Activated CD4-positive, alpha-beta T cell treated with anti-CD3 and anti-CD28 coated beads, Interleukin-2, amount 50 U/mL, for 4 hours (primary cell): ENCODE measurements at regions not wholly inside any gene's neighbourhood (a gene's known extent, or its start where the extent isn't known, plus 50 kb on each side); places are given as distances from the start of the nearest gene placed in this dataset.

Experiments used
- DNase-seq, 2 experiments: peaks; one replicate each; pipeline ENCODE4 v3.0.0-alpha.2; 2020

DNA sequence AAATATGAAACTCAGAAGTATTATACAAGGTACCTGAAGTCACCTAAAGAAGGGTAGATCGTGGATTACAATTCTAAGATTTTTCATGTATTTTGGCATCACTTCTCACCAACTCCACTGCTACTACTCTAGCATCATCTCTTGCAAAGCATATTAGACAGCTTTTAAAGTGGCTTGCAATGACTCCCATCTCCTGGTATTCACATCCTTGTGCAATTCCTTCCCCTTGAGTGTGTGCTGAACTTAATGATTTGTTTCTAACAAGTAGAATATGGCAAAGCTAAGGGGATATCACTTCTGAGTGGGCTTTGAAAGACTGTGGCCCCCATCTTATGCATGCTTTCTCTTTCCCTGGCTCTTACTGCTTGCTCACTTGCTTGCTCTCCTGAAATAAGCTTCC, 280.2 kb downstream of the SNX13 start:
- DNase-seq, result no peak

DNA sequence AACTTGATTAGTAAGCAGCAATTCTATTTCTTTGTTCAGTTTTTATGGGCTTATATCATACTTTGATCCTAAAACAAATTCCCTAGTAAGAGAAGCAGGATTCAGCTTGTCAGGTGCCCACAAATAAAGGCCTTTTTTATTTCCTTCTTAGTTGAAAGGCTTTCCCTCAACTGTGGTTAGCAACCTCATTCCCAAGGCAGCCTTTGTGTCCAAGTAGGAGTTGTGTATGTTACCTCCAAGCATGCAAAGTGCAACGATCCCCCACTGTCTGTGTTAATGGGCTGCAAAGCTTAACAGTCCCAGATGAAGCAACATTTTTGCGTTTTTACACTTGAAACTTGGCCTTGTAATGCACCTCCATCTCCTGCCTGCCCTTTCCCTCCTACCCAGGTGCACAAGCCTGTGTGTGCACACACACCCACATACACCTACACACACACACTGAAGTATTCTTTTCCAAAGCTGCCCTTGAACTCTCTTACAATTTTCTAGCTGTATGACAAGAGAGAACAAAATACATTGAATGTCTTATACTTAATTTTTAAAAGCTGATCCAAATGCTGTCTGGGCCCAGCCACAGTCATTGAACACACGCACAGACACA, 278.2 kb downstream of the SNX13 start:
- DNase-seq, result no peak

DNA sequence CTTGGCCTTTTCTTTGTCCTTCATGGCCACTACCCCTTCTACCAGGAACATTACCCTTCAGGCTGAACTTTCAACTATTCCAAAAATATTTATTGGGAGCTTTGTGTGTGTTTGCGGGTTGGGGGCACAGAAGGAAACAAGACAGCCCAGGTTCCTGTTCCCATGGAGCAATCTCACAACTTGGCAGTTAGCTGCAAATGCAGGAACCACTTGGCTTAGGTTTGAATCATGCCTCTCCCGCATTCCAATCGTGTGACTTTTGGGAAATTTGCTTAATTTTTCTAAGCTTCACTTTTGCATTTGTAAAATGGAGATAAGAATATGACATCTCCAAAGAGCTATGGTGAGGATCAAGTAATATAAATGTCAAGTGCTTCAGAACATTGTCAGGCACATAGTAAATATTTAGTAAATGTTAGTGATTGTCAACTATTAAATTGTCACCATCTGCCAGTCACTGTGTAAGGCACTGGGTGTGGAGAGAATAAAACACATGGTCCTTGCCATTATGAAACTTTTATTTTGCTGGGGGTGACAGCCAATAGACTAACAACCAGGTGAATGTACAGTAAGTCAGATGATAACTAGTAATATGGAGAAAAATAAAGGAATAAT, 277.1 kb downstream of the SNX13 start:
- no peak for DNase-seq

DNA sequence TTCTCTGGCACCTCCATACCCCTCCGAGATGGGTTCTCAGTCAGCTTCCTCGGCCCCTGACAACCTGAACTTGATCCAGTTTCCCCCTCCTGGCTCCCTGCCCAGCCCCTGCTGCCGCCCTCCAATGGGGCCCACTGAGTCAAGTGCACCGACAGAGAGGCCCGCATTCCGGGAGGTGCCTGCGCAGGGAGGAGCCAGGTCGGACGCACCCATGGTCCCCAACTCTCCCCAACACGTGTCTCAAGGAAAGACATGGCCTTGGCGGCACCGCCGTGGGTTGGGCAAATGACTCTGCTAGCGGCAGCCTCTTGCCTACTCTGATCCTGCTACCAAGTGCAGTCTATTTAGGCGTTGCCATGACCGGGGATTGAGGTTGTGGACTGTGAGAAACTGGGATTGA, 275.3 kb downstream of the SNX13 start:
- DNase-seq, result no peak

DNA sequence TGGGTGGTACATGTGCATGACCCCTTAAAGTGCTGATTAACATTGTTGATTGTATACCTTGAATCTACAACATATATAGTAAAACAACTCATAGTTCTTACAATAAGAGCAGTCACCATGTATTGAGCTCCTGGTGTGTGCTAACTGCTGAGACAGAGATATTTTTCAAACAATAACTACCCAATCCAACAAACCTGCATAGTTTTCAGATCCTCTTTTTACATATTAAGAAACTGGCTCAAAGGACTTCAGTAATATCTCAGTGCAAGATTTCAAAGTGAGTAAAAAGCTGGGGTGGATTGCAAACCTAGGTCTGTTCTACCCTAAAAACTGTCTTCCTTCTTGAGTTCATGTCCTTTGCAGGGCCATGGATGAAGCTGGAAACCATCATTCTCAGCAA, 272.2 kb downstream of the SNX13 start:
- no peak for DNase-seq

DNA sequence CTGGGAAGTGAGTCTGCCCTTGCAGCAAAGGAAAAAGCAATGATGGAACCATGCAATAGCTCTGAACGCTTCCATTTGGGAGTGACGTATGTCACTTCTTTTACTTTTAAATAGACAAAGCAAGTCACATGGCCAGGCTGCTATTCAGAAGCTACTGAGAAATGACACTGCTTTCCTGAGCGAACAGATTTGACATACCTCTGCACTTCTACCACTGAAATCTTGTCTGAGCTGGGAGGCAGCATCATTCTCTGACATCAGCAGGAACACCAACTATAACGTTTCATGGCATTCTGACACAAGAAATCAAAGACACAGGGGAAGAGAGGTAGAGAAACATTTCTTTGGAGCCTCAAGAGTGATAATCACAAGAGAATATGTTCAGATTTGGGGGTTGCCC, 271.1 kb downstream of the SNX13 start:
- no peak for DNase-seq

DNA sequence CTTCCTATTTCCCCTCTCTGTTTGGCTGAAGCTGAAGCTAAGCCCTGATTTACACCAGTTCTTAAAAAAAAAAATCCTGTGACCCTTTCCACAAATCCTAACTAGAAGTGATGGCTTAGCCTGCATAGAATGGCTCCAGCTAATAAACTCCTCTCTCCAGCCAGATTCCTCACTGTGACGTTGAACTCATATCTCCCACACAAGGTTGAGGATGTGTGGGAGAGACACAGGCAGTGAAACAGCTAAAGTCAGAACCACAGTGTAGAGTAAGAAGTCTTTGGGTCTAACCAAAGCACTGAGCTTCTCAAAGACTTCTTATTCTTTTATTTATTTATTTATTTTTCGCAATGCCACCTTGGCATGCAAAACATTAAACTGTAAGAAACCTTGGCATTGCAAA, 268.3 kb downstream of the SNX13 start:
- DNase-seq, result no peak

DNA sequence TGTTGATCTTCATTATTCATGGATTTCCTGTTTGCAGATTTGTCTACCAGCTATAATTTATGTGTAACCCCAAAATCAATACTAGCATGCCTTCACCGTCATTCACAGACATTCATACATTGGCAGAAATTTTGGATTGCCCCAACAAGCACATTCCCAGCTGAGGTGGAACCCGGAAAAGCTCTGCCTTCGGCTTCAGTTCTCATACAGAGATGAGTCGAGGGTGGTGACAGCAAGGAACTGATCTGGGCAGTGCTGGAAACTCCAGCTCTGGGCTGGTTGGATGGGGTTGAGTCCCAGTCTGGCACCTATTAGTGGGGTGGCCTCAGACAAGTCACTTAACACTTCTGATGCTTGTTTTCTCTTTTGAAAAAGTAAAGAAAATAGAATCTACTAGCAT, 267.5 kb downstream of the SNX13 start:
- DNase-seq, result no peak

DNA sequence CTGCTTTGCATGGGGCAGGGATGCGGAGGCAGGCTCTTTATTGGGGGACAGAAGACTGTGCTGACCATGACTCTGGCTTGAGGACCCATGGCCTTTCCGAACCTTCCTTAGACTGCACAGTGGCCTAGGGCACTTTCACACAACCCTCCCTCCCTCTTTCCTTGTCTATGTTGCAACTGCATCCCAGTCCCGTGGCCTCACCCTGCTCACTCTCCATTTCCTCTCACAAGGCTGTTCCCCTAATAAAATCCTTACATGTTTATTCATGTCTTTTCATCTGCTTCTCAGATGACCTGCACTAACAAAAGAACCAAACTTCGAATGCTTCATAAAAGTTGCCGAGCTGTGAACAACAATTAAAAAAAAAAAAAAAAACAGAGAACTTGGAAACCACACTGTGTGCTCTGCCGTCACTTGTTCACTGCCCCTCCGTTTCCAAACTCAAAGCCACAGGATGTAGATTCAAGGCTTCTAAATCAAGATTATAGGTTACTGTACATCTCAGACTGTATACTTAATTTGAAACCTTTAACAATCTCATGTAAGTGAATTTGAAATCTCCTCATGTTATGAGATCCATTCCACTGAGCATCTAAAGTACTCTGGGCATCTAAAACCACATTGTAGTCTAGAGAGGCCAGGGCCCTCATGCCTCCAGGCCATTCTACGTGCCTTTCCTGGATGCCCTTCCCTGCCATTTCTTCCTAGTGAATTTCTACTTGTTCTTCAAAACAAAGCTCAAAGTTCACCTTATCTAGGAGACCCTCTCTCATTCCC, 265.9 kb downstream of the SNX13 start:
- no peak for DNase-seq

DNA sequence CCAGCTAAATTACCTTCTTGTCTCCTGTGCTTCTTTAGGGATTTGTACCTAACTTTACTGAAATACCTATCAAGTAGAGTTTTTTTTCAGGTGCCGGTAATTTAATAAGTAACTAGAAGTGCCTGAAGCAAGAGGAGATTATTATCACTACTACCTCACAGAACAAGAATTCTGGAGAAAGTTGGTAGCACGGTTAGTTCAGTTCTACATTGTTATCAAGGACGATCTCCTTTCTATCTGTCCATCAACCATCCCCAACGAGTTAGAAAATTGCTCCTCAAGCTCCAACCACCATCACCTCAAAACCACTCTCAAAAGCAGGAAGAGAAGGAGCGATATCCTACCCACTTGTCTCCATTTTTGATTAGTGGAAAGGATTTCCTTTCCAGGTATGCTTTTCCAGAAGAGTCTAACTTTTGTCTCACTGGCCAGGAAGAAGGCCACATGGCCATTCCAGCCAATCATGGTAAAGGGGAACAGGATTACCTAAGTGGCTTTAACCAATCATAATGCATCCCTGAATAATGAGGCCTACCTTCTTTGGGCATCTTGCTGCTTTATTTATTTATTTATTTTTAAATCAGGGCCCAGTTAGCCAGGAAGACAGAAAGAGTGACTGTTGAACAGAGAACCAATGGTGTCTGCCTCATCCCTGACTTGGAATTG, 265.2 kb downstream of the SNX13 start:
- DNase-seq, result no peak

DNA sequence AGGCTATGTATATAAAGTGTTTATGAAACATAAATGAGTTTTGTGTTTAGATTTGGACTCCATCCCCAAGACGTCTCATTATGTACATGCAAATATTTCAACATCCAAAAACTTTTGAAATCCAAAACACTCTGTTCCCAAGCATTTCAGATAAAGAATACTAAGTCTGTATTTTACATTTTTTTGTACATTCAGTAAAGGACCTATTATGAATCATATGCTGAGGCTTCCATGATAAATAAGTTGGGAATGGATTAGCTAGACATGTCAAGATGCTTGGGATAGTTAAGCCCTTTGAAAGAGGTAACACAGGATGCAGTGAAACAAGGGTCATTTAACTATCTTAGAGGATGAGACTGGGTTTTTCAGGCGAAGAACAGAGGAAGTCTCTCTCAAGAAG, 262.9 kb downstream of the SNX13 start:
- no peak for DNase-seq

DNA sequence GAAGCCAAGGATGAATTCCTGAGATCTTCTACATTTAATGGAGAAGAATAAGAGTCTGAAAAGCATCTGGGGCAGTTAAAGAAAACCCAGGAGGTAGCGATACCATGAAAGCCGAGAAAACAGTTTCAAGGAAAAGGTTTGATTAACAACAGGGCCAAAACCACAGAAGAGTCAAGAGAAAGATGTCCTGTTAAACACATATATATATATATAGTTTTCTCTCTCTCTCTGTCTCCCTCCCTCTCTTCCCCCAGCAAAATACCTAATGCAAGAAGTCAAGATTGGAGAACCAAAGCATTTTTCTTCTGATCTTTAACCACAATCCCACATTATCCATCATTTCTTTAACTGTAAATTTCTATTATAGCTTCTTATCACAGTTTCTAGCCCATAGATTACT, 261.4 kb downstream of the SNX13 start:
- no peak for DNase-seq

DNA sequence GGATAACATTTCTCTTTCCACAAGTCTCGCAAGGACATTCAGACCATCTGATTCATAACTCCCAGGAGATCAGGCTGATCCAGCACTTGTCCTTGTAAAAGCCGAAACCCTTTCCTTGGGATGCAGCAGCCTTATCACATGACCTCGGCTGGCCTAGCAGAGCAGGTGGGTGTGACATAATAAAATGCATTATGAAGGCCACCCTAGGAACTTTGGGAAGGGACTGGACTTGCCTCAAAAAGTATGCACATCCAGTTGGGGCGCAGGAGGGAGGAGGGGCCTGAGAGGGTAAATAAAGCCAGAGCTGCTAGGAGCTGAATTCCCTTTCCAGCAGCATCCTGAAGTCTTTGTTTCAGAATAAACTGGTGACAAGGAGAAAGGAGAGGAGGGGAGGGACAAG, 260.8 kb downstream of the SNX13 start:
- no peak for DNase-seq

DNA sequence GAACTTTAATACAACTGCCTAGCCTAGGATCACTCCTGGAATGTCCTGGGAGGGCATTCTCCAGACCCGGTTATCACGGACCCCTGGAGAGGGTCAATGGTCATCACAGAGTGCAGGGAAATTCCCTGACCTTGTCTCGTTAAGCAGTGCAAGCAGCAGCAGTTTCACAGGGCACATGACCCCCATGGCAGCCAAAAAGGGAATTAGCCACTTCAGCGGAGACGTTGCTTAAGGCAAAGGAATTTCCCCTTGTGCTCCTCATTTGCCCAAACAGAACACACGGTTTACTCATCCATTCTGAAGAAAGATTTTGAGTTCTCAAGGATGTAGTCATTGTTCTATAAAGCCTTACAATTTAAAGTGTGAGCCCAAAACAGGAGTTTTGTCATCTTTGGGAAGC, 260.3 kb downstream of the SNX13 start:
- DNase-seq, result no peak

DNA sequence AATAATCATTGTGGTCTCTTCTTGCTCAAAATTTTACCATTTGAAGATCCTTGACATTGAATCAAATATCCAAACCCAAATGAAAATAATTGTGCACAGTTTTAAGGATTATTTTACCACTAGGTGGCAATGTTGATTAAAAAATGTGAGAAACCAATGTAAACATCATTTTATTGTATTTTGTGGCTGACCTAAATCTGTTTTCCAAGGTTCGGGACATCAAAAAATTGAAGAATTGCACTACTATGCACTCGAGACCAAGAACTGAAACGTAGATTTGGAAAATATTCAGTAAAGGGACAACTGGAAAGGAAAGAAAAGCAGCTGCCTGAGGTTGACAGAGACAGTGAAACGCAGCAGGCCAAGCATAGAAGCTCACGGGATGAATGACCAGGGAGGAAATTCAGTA, 259.3 kb downstream of the SNX13 start:
- DNase-seq, result no peak

DNA sequence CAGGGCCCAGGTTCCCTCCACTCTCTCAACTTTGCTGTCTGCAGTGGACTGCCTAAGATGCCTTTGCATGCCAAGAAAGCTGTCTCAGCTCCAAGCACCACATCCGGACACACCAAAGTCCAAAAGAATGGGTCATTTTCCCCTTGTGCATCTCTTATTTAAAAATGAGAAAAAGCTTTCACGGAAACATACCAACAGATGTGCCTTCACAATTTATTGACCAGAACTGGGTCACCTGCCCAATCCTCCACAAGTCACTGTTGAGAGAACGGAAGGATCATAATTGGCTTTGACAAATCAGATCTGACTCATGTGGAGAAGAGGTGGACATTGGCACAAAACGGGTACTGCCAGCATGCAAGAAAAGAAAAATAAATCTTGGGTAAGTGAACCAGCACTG, 258.3 kb downstream of the SNX13 start:
- no peak for DNase-seq

DNA sequence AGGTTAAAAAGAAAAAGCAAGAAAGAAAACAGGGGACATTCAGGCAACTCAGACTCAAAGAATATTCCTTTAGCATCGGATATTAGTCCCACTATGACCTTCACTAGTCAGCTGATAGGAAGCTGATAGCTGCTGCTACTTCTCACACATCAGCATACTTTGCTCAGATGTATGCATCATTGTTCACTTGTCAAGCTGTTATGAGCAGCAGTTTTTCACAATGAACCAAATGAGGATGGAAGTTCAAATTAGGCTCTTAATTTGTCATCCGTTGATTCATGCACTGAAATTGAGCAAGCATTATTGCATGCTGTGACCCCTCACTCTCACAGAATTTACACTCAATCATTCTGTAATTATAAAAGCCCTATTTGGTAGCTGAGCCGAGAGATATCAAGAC, 257.7 kb downstream of the SNX13 start:
- no peak for DNase-seq

DNA sequence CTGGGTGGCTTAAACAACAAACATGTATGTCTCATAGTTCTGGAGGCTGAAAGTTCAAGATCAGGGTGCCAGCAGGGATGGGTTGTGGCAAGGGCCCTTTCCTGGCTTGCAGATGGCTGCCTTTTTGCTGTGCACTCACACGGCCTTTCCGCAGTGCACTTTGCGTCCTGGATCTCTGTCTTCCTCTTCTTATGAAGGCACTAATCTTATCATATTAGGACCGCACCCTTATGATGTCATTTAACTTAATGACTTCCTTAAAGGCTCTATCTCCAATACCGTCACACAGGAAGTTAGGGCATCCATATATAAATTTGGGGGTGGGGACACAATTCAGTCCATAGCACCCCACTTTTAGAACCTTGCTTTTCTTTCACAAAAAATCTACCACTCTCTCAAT, 255.2 kb downstream of the SNX13 start:
- no peak for DNase-seq

DNA sequence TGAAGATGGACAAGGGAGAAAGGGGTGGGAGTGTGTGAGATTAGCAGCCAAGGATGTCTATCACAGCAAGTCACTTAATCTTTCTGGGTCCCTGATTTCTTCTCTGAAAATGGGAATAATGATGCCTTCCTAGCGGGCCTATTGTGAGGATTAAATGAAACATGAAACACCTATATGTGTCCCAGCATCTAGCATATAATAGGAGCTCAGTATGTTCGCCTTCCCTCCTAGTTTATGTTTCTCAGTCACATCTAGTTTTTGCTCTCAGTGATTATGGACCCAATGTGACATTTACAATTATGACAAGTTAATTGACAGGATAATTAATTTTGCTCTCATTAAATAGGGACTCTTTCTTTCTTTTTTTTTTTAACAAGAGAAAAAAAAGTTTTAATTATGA, 252.9 kb downstream of the SNX13 start:
- DNase-seq, result no peak

DNA sequence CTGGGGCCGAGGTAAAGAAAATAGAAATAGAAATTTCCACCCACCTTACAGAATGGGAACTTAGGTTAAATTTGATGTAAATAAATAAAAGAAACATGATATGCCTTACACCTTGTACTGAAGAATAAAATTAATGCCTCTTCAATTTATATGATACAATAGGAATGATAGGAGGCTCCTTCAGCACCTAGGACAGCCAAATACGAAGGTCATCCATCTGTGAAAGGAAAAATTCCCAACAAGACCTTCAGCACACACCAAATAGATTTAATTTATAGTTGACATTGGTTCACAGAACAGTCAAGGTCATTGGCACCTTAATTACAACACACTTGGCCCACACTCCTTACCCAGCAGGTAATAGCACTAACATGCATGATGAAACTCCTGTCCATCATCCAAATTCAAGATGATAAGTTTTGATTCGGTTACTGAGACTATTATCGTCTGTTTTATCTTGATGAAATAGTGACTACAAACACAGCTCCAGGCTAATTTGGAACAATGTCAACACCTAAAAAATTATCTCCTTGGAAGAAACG, 250.9 kb downstream of the SNX13 start:
- DNase-seq, result no peak

DNA sequence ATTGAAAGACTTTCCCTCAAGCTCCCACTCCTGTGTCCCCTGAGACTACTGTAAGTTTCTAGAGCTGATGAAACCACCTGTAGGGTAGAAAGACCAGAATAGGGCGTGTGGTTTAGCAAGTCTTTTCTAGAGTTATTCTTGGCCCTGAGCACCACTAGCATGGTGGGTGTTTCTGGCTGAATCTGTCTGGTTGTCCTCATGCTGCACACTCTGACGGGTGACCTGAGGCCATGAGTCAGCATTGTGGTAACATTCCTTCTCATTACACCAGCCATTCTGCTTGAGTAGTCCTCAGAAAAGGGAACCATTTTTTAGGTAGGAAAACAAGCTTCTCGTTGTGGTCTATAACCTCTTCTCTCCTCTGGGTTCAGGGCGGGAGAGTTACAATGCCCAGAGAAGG, 250.3 kb downstream of the SNX13 start:
- DNase-seq, result no peak

DNA sequence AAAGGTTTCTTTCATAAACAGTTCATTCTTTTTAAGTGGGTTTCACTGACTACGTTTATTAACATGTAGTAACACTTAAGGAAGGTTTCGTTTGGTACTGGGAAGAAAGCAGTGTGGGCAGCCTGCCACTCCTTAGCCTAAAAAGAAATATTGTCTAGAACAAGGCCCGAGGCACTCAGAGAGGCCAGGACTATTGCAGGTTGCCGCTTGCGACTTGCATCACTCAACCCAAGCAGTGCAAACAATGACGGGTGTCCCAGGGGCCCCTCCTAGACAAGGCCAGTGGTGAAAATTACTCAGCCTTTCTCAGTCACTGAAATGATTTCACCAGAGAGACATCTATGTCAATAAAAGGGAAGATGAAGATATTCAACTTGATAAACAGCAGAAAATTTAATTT, 243.9 kb downstream of the SNX13 start:
- no peak for DNase-seq

DNA sequence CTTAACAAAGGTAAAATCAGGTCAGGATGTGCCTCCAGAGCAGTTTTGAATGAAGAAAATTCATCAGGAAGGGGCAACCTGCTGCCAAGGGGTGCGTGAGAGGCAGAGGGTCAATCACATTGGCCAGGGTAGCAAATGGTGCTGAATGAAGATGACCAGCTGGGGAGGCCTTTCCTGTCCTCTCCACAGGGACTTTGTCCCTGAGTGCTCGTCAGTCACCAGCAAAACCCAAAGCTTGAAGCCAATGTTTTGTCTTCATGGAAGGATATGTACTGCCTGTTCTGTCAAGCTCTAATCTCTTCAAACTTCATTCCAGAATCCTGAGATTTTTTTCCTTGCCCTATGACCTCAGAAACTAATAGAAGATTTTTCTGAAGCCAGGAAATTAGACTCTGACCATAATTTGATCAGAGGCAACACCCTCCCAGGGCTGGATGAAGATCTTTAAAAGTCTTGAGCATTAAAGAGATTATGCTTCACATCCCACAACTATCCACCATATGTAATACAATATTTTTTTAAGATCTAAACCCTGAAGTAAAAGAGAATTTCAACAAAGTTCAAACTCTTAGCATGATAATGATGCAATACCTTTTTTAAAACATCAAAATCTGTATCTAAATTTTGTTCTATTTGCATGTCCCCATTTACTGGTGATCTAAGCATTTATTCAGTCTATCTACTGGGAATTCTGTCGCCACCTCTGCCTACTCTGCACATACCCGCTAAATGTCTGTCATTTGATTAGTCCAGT, 243.0 kb downstream of the SNX13 start:
- no peak for DNase-seq
